ENCODE measurements at regions not wholly inside any gene's neighbourhood (a gene's known extent, or its start where the extent isn't known, plus 50 kb on each side); places are given as distances from the start of the nearest gene placed in this dataset.

DNA sequence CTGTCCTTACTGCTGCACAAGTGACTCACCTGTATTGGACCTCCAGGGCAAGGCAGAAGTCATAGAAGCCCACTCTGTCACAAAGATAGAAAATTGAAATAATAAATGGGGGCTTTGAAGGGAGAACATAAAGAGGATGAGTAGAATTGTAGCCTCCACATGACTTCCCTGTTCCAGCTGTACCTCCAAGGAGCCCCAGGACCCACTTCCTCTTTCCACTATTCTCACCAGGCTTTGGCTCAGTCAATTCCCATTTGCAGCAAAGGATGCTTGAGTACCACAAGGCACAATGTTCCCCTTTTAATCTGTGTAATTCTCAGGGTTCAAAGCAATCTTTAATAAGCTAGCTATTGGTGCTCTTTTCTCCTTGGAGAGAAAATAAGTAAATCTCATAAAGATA, 512.1 kb downstream of the TOX3 start:
- Histone ChIP-seq H3K9me3 (no peaks in the 10 kb centered on the region), H3K4me3 (no peak overlapping the region), H3K27ac (no peak overlapping the region), H3K36me3 (no peaks in the 10 kb centered on the region), H3K4me1 (no peaks in the 10 kb centered on the region), H3K27me3 (no peaks in the 10 kb centered on the region)
- intact Hi-C loops (cut with DNase I), result no loop called here
- TF ChIP-seq, protein P1, sequence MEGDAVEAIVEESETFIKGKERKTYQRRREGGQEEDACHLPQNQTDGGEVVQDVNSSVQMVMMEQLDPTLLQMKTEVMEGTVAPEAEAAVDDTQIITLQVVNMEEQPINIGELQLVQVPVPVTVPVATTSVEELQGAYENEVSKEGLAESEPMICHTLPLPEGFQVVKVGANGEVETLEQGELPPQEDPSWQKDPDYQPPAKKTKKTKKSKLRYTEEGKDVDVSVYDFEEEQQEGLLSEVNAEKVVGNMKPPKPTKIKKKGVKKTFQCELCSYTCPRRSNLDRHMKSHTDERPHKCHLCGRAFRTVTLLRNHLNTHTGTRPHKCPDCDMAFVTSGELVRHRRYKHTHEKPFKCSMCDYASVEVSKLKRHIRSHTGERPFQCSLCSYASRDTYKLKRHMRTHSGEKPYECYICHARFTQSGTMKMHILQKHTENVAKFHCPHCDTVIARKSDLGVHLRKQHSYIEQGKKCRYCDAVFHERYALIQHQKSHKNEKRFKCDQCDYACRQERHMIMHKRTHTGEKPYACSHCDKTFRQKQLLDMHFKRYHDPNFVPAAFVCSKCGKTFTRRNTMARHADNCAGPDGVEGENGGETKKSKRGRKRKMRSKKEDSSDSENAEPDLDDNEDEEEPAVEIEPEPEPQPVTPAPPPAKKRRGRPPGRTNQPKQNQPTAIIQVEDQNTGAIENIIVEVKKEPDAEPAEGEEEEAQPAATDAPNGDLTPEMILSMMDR (IDR thresholded peaks at IDR 0.05), result no peak
- TF ChIP-seq POLR2AphosphoS5 (IDR thresholded peaks at IDR 0.05; ENCODE audit: insufficient read depth in 1 of 2, low read depth in 1 of 2), result no peak
- TF ChIP-seq POLR2A (IDR thresholded peaks at IDR 0.05), result no peak
- DNase-seq (ENCODE audit: extremely low spot score in 2 of 2), result no peak

DNA sequence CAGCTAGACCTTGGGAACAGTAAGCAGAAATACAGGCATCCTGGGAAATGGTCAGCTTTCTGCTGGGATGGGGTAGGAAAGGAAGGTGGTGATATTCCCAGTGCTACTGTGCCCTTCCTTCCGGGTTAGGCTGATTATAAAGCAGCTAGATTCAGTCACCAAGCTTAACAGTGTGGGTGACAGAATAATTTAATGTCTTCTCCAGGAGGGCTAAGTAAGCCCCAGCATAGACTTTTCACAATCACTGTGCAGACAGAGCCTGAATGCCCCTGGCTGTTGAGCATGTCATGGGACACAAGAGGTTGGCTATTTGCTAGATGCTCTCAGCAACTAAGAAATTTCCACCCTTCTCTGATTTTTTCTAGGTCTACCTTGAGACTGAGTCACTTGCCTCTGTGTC, 513.0 kb downstream of the TOX3 start:
- H3K4me1 ChIP-seq, result no peaks in the 10 kb centered on the region
- no peaks in the 10 kb centered on the region for H3K36me3 ChIP-seq
- no peak for DNase-seq (ENCODE audit: extremely low spot score in 2 of 2)
- H3K4me3 ChIP-seq, result no peak overlapping the region
- intact Hi-C loops (cut with DNase I), result no loop called here
- no peaks in the 10 kb centered on the region for H3K27me3 ChIP-seq
- no peaks in the 10 kb centered on the region for H3K9me3 ChIP-seq
- H3K27ac ChIP-seq, result no peak overlapping the region
- no peak for TF ChIP-seq POLR2AphosphoS5 (IDR thresholded peaks at IDR 0.05; ENCODE audit: insufficient read depth in 1 of 2, low read depth in 1 of 2)
- TF ChIP-seq, protein P1 (IDR thresholded peaks at IDR 0.05), result no peak
- no peak for TF ChIP-seq POLR2A (IDR thresholded peaks at IDR 0.05)

DNA sequence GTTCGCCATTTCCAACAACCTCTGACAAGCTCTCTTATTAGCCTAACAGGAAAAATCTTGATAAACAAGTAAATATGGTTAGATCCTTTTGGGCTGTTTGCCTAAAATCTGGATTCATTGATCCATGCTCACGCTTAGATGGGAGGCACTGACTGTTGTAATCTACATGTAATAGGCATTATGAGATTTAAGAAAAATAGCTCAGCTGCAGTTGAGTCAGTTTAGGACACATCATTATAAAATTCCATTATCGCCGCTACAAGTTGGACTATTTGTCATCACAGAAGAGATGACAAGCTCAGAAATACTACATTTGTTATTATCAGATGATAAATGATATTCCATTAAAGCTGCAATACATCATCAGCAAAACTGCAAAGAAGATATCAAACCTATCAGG, 524.0 kb downstream of the TOX3 start:
- H3K36me3 ChIP-seq, result no peaks in the 10 kb centered on the region
- DNase-seq (ENCODE audit: extremely low spot score in 2 of 2), result no peak
- no peaks in the 10 kb centered on the region for H3K4me1 ChIP-seq
- H3K9me3 ChIP-seq, result no peaks in the 10 kb centered on the region
- intact Hi-C loops (cut with DNase I), result no loop called here
- no peaks in the 10 kb centered on the region for H3K27me3 ChIP-seq
- no peak overlapping the region for H3K4me3 ChIP-seq
- H3K27ac ChIP-seq, result no peak overlapping the region
- TF ChIP-seq, protein P1 (IDR thresholded peaks at IDR 0.05), result no peak
- no peak for TF ChIP-seq POLR2AphosphoS5 (IDR thresholded peaks at IDR 0.05; ENCODE audit: insufficient read depth in 1 of 2, low read depth in 1 of 2)
- TF ChIP-seq POLR2A (IDR thresholded peaks at IDR 0.05), result no peak

DNA sequence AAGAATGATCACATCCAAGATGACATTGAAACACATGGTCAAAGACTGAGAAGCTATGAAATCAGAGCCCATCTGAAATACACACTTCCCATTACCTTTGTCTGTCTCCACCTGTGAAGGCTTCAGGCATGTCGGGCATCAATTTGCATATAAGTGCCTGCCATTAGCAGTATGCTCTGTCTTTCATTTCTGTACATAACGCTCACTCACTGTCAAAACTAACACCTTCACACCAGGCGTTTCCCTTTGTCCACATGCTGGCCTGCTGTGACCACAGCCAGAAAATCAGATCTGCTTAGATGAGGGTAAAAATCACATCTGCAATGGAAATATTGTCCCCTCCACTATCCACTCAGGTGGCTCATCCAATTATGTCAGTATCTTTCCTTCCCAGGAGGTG, 524.8 kb downstream of the TOX3 start:
- Histone ChIP-seq H3K27ac (no peak overlapping the region), H3K9me3 (no peaks in the 10 kb centered on the region), H3K27me3 (no peaks in the 10 kb centered on the region), H3K4me3 (no peak overlapping the region), H3K36me3 (no peaks in the 10 kb centered on the region), H3K4me1 (no peaks in the 10 kb centered on the region)
- intact Hi-C loops (cut with DNase I), result no loop called here
- TF ChIP-seq POLR2AphosphoS5 (IDR thresholded peaks at IDR 0.05; ENCODE audit: insufficient read depth in 1 of 2, low read depth in 1 of 2) (no peak), POLR2A (IDR thresholded peaks at IDR 0.05) (no peak)
- TF ChIP-seq, protein P1 (IDR thresholded peaks at IDR 0.05), result no peak
- DNase-seq (ENCODE audit: extremely low spot score in 2 of 2), result no peak

DNA sequence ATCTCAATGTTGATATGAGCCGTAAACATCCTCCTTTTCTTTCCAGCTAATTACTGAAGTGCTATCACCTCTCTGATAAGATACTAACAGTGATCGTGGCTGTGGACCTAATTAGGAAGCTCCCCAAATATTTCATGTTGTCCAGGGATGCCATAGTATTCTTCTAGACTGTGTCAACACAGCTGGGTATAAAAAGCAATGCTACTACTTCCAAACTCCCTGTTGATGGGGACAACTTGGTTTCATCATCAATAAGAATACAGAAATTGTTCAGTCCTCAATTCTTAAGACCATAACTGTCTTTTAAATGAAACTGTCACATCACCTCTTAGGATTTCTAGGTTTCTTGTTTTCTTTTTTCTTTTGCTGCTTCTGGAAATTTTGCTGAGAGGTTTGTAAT, 530.6 kb downstream of the TOX3 start:
- no peak for DNase-seq (ENCODE audit: extremely low spot score in 2 of 2)
- Histone ChIP-seq H3K36me3 (no peaks in the 10 kb centered on the region), H3K27ac (no peak overlapping the region), H3K27me3 (no peaks in the 10 kb centered on the region), H3K4me3 (no peak overlapping the region), H3K9me3 (no peaks in the 10 kb centered on the region), H3K4me1 (no peaks in the 10 kb centered on the region)
- TF ChIP-seq, protein P1 (IDR thresholded peaks at IDR 0.05), result no peak
- TF ChIP-seq POLR2A (IDR thresholded peaks at IDR 0.05), result no peak
- TF ChIP-seq POLR2AphosphoS5 (IDR thresholded peaks at IDR 0.05; ENCODE audit: insufficient read depth in 1 of 2, low read depth in 1 of 2), result no peak
- intact Hi-C loops (cut with DNase I), result no loop called here

Data from vagina (tissue), 2 donors.